Stimulated activated CD8-positive, alpha-beta memory T cell treated with anti-CD3 and anti-CD28 coated beads, Interleukin-12 subunit alpha, Interleukin-12 subunit beta, amount 100 ng/mL, for 1 hour (primary cell): ENCODE measurements at regions not wholly inside any gene's neighbourhood (a gene's known extent, or its start where the extent isn't known, plus 50 kb on each side); places are given as distances from the start of the nearest gene placed in this dataset.

Experiments used
- DNase-seq: peaks from one replicate; pipeline ENCODE4 v3.0.0-alpha.2; 2020; ENCODE audit warnings: low read depth

- no peak for DNase-seq
Observed at GRCh38 chr13:51518827-51519226, 65.4 kb upstream of the WDFY2 start.

- DNase-seq, result no peak
Observed at GRCh38 chr13:51519771-51520216, 64.5 kb upstream of the WDFY2 start.

- no peak for DNase-seq
Observed at GRCh38 chr13:51520524-51520923, 63.7 kb upstream of the WDFY2 start.

- no peak for DNase-seq
Observed at GRCh38 chr13:51523082-51523518, 61.2 kb upstream of the WDFY2 start.

- no peak for DNase-seq
Observed at GRCh38 chr13:51524312-51524711, 60.0 kb upstream of the WDFY2 start.

GRCh38 chr13:51524829-51525566 is 59.3 kb upstream of the WDFY2 start:
- DNase-seq, result no peak

- DNase-seq, result no peak
Observed at GRCh38 chr13:51525567-51526167, 58.6 kb upstream of the WDFY2 start.

- no peak for DNase-seq
Observed at GRCh38 chr13:51526202-51526601, 58.1 kb upstream of the WDFY2 start.

GRCh38 chr13:51532736-51533197 is 51.5 kb upstream of the WDFY2 start:
- DNase-seq, result no peak

- DNase-seq, result peak; percentile 19
Observed at GRCh38 chr13:51534041-51534817, 50.0 kb upstream of the WDFY2 start.
